ENCODE measurements at regions not wholly inside any gene's neighbourhood (a gene's known extent, or its start where the extent isn't known, plus 50 kb on each side); places are given as distances from the start of the nearest gene placed in this dataset.

GRCh38 chr15:88707771-88708654 is 69.2 kb downstream of the ISG20 start:
- H3K4me3 Mint-ChIP-seq (ENCODE audit: low read depth): no peak overlapping the region
- DNase-seq (ENCODE audit: low spot score, unreplicated experiment): no peak
- no peak for TF ChIP-seq CTCF (IDR thresholded peaks at IDR 0.05; ENCODE audit: unreplicated experiment)
- no peak overlapping the region for H3K27ac Mint-ChIP-seq
- H3K4me1 Mint-ChIP-seq (ENCODE audit: low read depth): no peaks in the 10 kb centered on the region
- no peaks in the 10 kb centered on the region for H3K36me3 Mint-ChIP-seq (ENCODE audit: insufficient read depth)
- peaks cover 72% of the 10 kb centered on the region for H3K27me3 Mint-ChIP-seq
- H3K9me3 Mint-ChIP-seq (ENCODE audit: low read depth): no peaks in the 10 kb centered on the region

DNA sequence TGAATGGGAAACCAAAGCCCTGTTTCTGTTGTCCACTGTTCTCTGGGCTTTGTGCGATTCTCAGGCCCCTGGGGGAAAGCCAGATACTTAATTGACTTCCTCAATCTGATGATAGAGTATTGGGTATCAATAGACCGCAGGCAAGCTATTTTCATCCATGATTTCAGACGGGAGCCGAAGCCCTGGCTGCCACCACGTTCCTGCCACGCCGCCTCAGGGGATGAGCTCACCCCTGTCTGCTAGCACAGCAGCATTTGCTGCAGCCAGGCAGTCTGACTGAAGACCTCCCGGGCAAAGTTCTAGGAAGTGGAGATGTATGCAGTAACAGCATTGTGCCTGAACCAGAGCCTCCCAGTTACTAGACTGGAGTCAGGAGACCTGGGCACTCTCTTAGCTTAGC is 69.8 kb downstream of the ISG20 start:
- peaks cover 71% of the 10 kb centered on the region for H3K27me3 Mint-ChIP-seq
- no peaks in the 10 kb centered on the region for H3K36me3 Mint-ChIP-seq (ENCODE audit: insufficient read depth)
- H3K4me3 Mint-ChIP-seq (ENCODE audit: low read depth): no peak overlapping the region
- DNase-seq (ENCODE audit: low spot score, unreplicated experiment): no peak
- no peak overlapping the region for H3K27ac Mint-ChIP-seq
- no peaks in the 10 kb centered on the region for H3K4me1 Mint-ChIP-seq (ENCODE audit: low read depth)
- no peaks in the 10 kb centered on the region for H3K9me3 Mint-ChIP-seq (ENCODE audit: low read depth)
- TF ChIP-seq CTCF (IDR thresholded peaks at IDR 0.05; ENCODE audit: unreplicated experiment): no peak

GRCh38 chr15:88710027-88710715 is 71.4 kb downstream of the ISG20 start:
- H3K9me3 Mint-ChIP-seq (ENCODE audit: low read depth): no peaks in the 10 kb centered on the region
- H3K4me3 Mint-ChIP-seq (ENCODE audit: low read depth): no peak overlapping the region
- no peaks in the 10 kb centered on the region for H3K36me3 Mint-ChIP-seq (ENCODE audit: insufficient read depth)
- no peak for TF ChIP-seq CTCF (IDR thresholded peaks at IDR 0.05; ENCODE audit: unreplicated experiment)
- H3K4me1 Mint-ChIP-seq (ENCODE audit: low read depth): peaks cover 1% of the 10 kb centered on the region
- no peak overlapping the region for H3K27ac Mint-ChIP-seq
- peaks cover 63% of the 10 kb centered on the region for H3K27me3 Mint-ChIP-seq
- no peak for DNase-seq (ENCODE audit: low spot score, unreplicated experiment)

- no peak overlapping the region for H3K27ac Mint-ChIP-seq
- H3K4me3 Mint-ChIP-seq (ENCODE audit: low read depth): no peak overlapping the region
- no peak for DNase-seq (ENCODE audit: low spot score, unreplicated experiment)
- peaks cover 57% of the 10 kb centered on the region for H3K27me3 Mint-ChIP-seq
- no peaks in the 10 kb centered on the region for H3K36me3 Mint-ChIP-seq (ENCODE audit: insufficient read depth)
- no peak for TF ChIP-seq CTCF (IDR thresholded peaks at IDR 0.05; ENCODE audit: unreplicated experiment)
- H3K4me1 Mint-ChIP-seq (ENCODE audit: low read depth): peaks cover 1% of the 10 kb centered on the region
- H3K9me3 Mint-ChIP-seq (ENCODE audit: low read depth): no peaks in the 10 kb centered on the region
Measured at GRCh38 chr15:88711806-88712205, 73.0 kb downstream of the ISG20 start.

- H3K27me3 Mint-ChIP-seq: peaks cover 30% of the 10 kb centered on the region
- no peak overlapping the region for H3K27ac Mint-ChIP-seq
- H3K9me3 Mint-ChIP-seq (ENCODE audit: low read depth): no peaks in the 10 kb centered on the region
- TF ChIP-seq CTCF (IDR thresholded peaks at IDR 0.05; ENCODE audit: unreplicated experiment): no peak
- DNase-seq (ENCODE audit: low spot score, unreplicated experiment): no peak
- H3K36me3 Mint-ChIP-seq (ENCODE audit: insufficient read depth): no peaks in the 10 kb centered on the region
- peaks cover 4% of the 10 kb centered on the region for H3K4me1 Mint-ChIP-seq (ENCODE audit: low read depth)
- H3K4me3 Mint-ChIP-seq (ENCODE audit: low read depth): no peak overlapping the region
Measured at GRCh38 chr15:88714782-88715372, 76.1 kb downstream of the ISG20 start.

Data from progenitor cell of endocrine pancreas (in vitro differentiated cells).